HUES48 (cell line): ENCODE measurements at regions not wholly inside any gene's neighbourhood (a gene's known extent, or its start where the extent isn't known, plus 50 kb on each side); places are given as distances from the start of the nearest gene placed in this dataset.

Experiments used
- H3K27ac ChIP-seq: one replicate; pipeline ENCODE4 v1.7.0; 2013; ENCODE audit warnings: low read depth, low read length, inconsistent platforms
- H3K27me3 ChIP-seq: 2 replicates; pipeline ENCODE4 v1.6.1; 2013; ENCODE audit warnings: mild to moderate bottlenecking, low read length; ENCODE audit not compliant: control insufficient read depth, insufficient read depth
- H3K36me3 ChIP-seq: 2 replicates; pipeline ENCODE4 v1.6.1; 2013; ENCODE audit warnings: low read length; ENCODE audit not compliant: control insufficient read depth, insufficient read depth
- H3K4me1 ChIP-seq: 2 replicates; pipeline ENCODE4 v1.6.1; 2013; ENCODE audit warnings: mild to moderate bottlenecking, low read length; ENCODE audit not compliant: control insufficient read depth, insufficient read depth
- H3K4me3 ChIP-seq: 2 replicates; pipeline ENCODE4 v1.5.1; 2013; ENCODE audit warnings: mild to moderate bottlenecking, low read depth, low read length
- H3K9ac ChIP-seq: 2 replicates; pipeline ENCODE4 v1.6.1; 2013; ENCODE audit warnings: mild to moderate bottlenecking, low read depth, low read length, moderate library complexity
- H3K9me3 ChIP-seq: 2 replicates; pipeline ENCODE4 v1.6.1; 2013; ENCODE audit warnings: low read length; ENCODE audit not compliant: control insufficient read depth, insufficient read depth

DNA sequence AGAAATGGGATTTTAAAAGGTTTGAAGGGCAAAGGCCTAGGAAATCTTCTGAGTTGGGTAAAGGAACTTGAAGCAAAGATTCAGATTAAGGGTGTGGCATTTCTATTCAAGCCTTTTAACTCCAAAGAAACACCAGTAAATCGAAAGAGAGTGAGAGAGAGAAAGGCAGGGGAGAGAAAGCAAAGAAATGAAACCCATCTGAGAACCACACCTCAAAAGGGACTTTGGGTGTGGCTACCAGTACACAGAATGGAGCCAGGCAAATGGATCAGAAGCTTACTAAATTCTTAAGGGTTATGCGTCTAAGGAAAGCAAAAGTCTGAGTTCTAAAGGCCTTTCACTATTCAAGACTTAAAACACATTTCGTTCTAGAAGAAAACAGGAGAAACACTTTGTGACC, 277.4 kb downstream of the BCL11B start:
- H3K9ac ChIP-seq: no peak overlapping the region
- peaks cover 15% of the 10 kb centered on the region for H3K4me1 ChIP-seq
- H3K9me3 ChIP-seq: no peaks in the 10 kb centered on the region
- no peaks in the 10 kb centered on the region for H3K27me3 ChIP-seq
- no peaks in the 10 kb centered on the region for H3K36me3 ChIP-seq
- H3K4me3 ChIP-seq: no peak overlapping the region
- H3K27ac ChIP-seq: no peak overlapping the region

- Histone ChIP-seq H3K27ac (no peak overlapping the region), H3K36me3 (no peaks in the 10 kb centered on the region), H3K9me3 (no peaks in the 10 kb centered on the region), H3K4me1 (peaks cover 21% of the 10 kb centered on the region), H3K4me3 (no peak overlapping the region), H3K9ac (no peak overlapping the region), H3K27me3 (no peaks in the 10 kb centered on the region)
Measured at GRCh38 chr14:98997526-98998205, 274.3 kb downstream of the BCL11B start.

GRCh38 chr14:98999345-98999744, 272.7 kb downstream of the BCL11B start:
- no peak overlapping the region for H3K9ac ChIP-seq
- no peaks in the 10 kb centered on the region for H3K27me3 ChIP-seq
- H3K27ac ChIP-seq: no peak overlapping the region
- H3K36me3 ChIP-seq: no peaks in the 10 kb centered on the region
- H3K9me3 ChIP-seq: no peaks in the 10 kb centered on the region
- peaks cover 11% of the 10 kb centered on the region for H3K4me1 ChIP-seq
- no peak overlapping the region for H3K4me3 ChIP-seq

DNA sequence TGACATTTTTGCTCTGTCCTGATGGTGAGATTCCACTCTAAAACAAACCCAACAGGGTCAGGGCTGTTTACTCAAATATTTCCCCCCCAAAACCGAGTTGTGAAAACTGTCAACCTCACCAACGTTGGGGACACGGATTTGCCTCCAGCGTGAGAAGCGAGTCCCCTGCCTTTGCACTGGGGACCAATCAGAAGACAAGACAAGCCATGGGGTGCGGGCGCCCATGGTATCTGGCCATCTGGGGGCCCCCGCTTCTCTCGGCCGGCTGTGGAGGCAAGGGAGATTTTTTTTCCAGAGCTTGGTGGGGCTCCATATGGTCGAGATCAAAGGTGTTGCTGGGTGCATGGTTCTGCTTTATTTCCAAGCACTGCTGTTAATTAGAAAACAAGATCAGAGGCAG, 272.1 kb downstream of the BCL11B start:
- no peak overlapping the region for H3K9ac ChIP-seq
- peaks cover 5% of the 10 kb centered on the region; the same call in 1 of the 2 replicates for H3K4me1 ChIP-seq
- no peaks in the 10 kb centered on the region for H3K9me3 ChIP-seq
- no peaks in the 10 kb centered on the region for H3K27me3 ChIP-seq
- H3K4me3 ChIP-seq: no peak overlapping the region
- no peak overlapping the region for H3K27ac ChIP-seq
- H3K36me3 ChIP-seq: no peaks in the 10 kb centered on the region

DNA sequence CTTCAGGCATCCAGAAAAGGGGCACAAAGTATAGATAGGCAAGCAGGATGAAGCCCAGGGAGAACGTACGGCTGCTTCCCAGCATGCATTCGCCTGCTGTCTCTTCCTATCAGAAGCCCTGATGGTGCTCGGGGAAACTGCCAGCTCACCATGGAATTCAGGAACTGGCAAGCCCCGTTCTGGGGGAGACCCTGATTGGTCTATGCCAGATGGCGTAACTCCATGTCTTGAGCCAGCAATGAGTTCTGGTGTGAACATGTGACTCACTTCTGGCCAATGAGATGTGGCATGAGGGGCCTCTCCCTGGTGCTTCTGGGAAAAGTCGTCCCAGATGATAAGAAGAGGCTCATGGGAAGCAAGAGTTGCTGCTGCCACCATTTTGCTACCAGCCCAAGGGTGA, 270.8 kb downstream of the BCL11B start:
- Histone ChIP-seq H3K36me3 (no peaks in the 10 kb centered on the region), H3K9me3 (no peaks in the 10 kb centered on the region), H3K27ac (no peak overlapping the region), H3K4me1 (peaks cover 5% of the 10 kb centered on the region; the same call in 1 of the 2 replicates), H3K27me3 (no peaks in the 10 kb centered on the region), H3K4me3 (no peak overlapping the region), H3K9ac (no peak overlapping the region)

DNA sequence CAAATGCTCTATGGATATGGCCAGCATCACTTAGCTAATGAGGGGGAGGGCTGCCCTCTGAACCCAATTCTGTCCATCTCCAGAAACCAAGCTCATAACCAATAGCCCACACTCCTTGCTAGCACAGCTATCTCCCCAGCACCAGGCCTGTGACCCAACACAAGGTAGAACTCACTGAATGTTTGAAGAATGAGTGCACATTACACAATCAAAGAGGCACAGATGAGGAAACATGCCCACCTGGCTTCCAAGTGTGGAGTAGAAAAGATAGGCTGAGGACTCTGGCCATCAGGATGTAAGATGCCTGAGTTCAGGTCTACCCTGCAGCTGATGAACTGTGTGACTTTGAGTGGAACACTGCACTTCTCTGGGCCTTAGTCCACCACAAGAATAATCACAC, 268.4 kb downstream of the BCL11B start:
- H3K4me3 ChIP-seq: no peak overlapping the region
- H3K27me3 ChIP-seq: no peaks in the 10 kb centered on the region
- no peak overlapping the region for H3K27ac ChIP-seq
- H3K36me3 ChIP-seq: no peaks in the 10 kb centered on the region
- H3K9ac ChIP-seq: no peak overlapping the region
- peaks cover 5% of the 10 kb centered on the region; the same call in 1 of the 2 replicates for H3K4me1 ChIP-seq
- H3K9me3 ChIP-seq: no peaks in the 10 kb centered on the region

- H3K9ac ChIP-seq: no peak overlapping the region
- no peaks in the 10 kb centered on the region for H3K27me3 ChIP-seq
- H3K36me3 ChIP-seq: no peaks in the 10 kb centered on the region
- no peaks in the 10 kb centered on the region for H3K9me3 ChIP-seq
- H3K4me1 ChIP-seq: peaks cover 5% of the 10 kb centered on the region; the same call in 1 of the 2 replicates
- H3K27ac ChIP-seq: no peak overlapping the region
- no peak overlapping the region for H3K4me3 ChIP-seq
Measured at GRCh38 chr14:99004112-99004511, 267.9 kb downstream of the BCL11B start.

- Histone ChIP-seq H3K4me3 (no peak overlapping the region), H3K9me3 (no peaks in the 10 kb centered on the region), H3K27me3 (no peaks in the 10 kb centered on the region), H3K36me3 (no peaks in the 10 kb centered on the region), H3K27ac (no peak overlapping the region), H3K4me1 (no peaks in the 10 kb centered on the region), H3K9ac (no peak overlapping the region)
Measured at GRCh38 chr14:99006276-99006675, 265.7 kb downstream of the BCL11B start.

GRCh38 chr14:99007795-99008194, 264.2 kb downstream of the BCL11B start:
- Histone ChIP-seq H3K4me3 (no peak overlapping the region), H3K36me3 (no peaks in the 10 kb centered on the region), H3K9me3 (no peaks in the 10 kb centered on the region), H3K4me1 (no peaks in the 10 kb centered on the region), H3K27me3 (no peaks in the 10 kb centered on the region), H3K27ac (no peak overlapping the region), H3K9ac (no peak overlapping the region)

GRCh38 chr14:99009871-99010270, 262.1 kb downstream of the BCL11B start:
- Histone ChIP-seq H3K4me3 (no peak overlapping the region), H3K27me3 (no peaks in the 10 kb centered on the region), H3K36me3 (no peaks in the 10 kb centered on the region), H3K9ac (no peak overlapping the region), H3K9me3 (no peaks in the 10 kb centered on the region), H3K4me1 (no peaks in the 10 kb centered on the region), H3K27ac (no peak overlapping the region)

DNA sequence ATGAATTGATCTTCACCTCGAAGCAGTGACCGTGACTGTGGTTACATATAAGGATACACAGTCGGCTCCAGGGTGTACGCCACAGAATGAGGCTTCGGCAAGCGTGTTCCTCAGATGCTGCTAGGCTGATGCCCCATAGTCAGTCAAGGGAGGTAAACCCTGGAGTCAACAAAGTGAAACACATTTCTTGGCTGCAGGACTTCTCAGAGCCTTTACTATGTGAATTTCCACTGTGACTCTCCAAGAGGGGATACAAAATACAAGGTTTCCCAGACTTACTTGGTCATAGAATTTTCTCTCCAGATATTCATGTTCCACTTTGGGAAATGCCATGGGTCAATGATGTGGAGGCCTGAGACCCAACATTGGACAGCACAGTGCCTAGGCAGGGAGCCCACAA, 260.6 kb downstream of the BCL11B start:
- Histone ChIP-seq H3K27me3 (no peaks in the 10 kb centered on the region), H3K27ac (no peak overlapping the region), H3K9ac (no peak overlapping the region), H3K36me3 (no peaks in the 10 kb centered on the region), H3K9me3 (no peaks in the 10 kb centered on the region), H3K4me1 (no peaks in the 10 kb centered on the region), H3K4me3 (no peak overlapping the region)
